Tibial nerve (tissue), 4 donors: ENCODE measurements at regions not wholly inside any gene's neighbourhood (a gene's known extent, or its start where the extent isn't known, plus 50 kb on each side); places are given as distances from the start of the nearest gene placed in this dataset.

Source experiments
- DNase-seq, 2 donors: peaks; one replicate each; pipeline ENCODE4 v3.0.0-alpha.2; 2019; ENCODE audit warnings: low spot score in 2 of 2
- H3K27ac ChIP-seq, 4 donors: fragments of 200-600 bp; sonication (generic) in 3 of 4; one replicate each; pipeline ENCODE4 v1.5.1; 2017 to 2019; ENCODE audit warnings: mild to moderate bottlenecking in 1 of 4
- H3K27me3 ChIP-seq, 2 donors: fragments of 200-600 bp; sonication (generic) in 1 of 2; one replicate each; pipeline versions ENCODE4 v1.5.1 to v1.6.0; 2017 to 2019
- H3K36me3 ChIP-seq, 3 donors: fragments of 200-600 bp; sonication (generic); one replicate each; pipeline ENCODE4 v1.5.1; 2018 to 2019
- H3K4me1 ChIP-seq, 4 donors: fragments of 200-600 bp; sonication (generic) in 3 of 4; one replicate each; pipeline ENCODE4 v1.5.1; 2017 to 2019
- H3K4me3 ChIP-seq, 4 donors: fragments of 200-600 bp; sonication (generic) in 3 of 4; one replicate each; pipeline ENCODE4 v1.5.1; 2017 to 2019; ENCODE audit warnings: mild to moderate bottlenecking in 1 of 4, moderate library complexity in 1 of 4
- H3K9me3 ChIP-seq, 4 donors: fragments of 200-600 bp; sonication (generic) in 3 of 4; one replicate each; pipeline ENCODE4 v1.5.1; 2017 to 2019
- CTCF ChIP-seq, 5 experiments: fragments of 200-600 bp in 3 of 5; fragments of 450-650 bp in 2 of 5; sonication (generic) in 3 of 5; IDR thresholded peaks; one replicate each; pipeline ENCODE4 v1.5.1; 2016 to 2019; ENCODE audit warnings: antibody characterized with exemption in 5 of 5, mild to moderate bottlenecking in 3 of 5, moderate library complexity in 2 of 5
- EP300 ChIP-seq, 2 donors: sonication (generic); formaldehyde crosslinking; IDR thresholded peaks; one replicate each; pipeline ENCODE4 v1.6.1; 2017; ENCODE audit warnings: antibody characterized with exemption in 2 of 2, mild to moderate bottlenecking in 1 of 2
- POLR2A ChIP-seq, 2 donors: fragments of 450-650 bp; IDR thresholded peaks; one replicate each; pipeline ENCODE4 v1.6.1; 2017; ENCODE audit warnings: antibody characterized with exemption in 2 of 2, mild to moderate bottlenecking in 2 of 2, moderate library complexity in 2 of 2
- WGBS, 2 donors: methylation state at CpG; one replicate each; pipeline ENCODE4 v1.1.5; 2018; 5-methylcytosine and 5-hydroxymethylcytosine counted together

GRCh38 chr2:163515836-163516235 is 220.0 kb downstream of the FIGN start:
- no peak for DNase-seq
- TF ChIP-seq EP300 (IDR thresholded peaks at IDR 0.05) (no peak), POLR2A (IDR thresholded peaks at IDR 0.05) (no peak), CTCF (IDR thresholded peaks at IDR 0.05) (no peak)

GRCh38 chr2:163505281-163505680 is 230.5 kb downstream of the FIGN start:
- no peak overlapping the region for H3K27ac ChIP-seq
- 26 to 27% methylated on average over 3 of the region's 3 CpGs for WGBS, 2 donors
- no peak for DNase-seq
- H3K9me3 ChIP-seq: peaks cover 0 to 12% (median 0%) of the 10 kb centered on the region in 4 donors
- H3K36me3 ChIP-seq: no peaks in the 10 kb centered on the region
- no peak overlapping the region for H3K4me3 ChIP-seq
- no peaks in the 10 kb centered on the region for H3K27me3 ChIP-seq
- TF ChIP-seq EP300 (IDR thresholded peaks at IDR 0.05) (no peak), CTCF (IDR thresholded peaks at IDR 0.05) (no peak), POLR2A (IDR thresholded peaks at IDR 0.05) (no peak)
- no peaks in the 10 kb centered on the region for H3K4me1 ChIP-seq

More at GRCh38 chr2:163515836-163516235, 220.0 kb downstream of the FIGN start:
- no peak overlapping the region for H3K4me3 ChIP-seq
- H3K27ac ChIP-seq: no peak overlapping the region
- H3K36me3 ChIP-seq: no peaks in the 10 kb centered on the region
- no peaks in the 10 kb centered on the region for H3K4me1 ChIP-seq
- no peaks in the 10 kb centered on the region for H3K27me3 ChIP-seq
- no peaks in the 10 kb centered on the region for H3K9me3 ChIP-seq

GRCh38 chr2:163493359-163494298 is 242.2 kb downstream of the FIGN start:
- TF ChIP-seq CTCF (IDR thresholded peaks at IDR 0.05) (no peak), POLR2A (IDR thresholded peaks at IDR 0.05) (no peak), EP300 (IDR thresholded peaks at IDR 0.05) (no peak)
- no peak overlapping the region for H3K27ac ChIP-seq
- 67% methylated on average over 13 of the region's 13 CpGs for WGBS, 2 donors
- no peaks in the 10 kb centered on the region for H3K36me3 ChIP-seq
- H3K27me3 ChIP-seq: no peaks in the 10 kb centered on the region
- H3K4me3 ChIP-seq: no peak overlapping the region
- no peaks in the 10 kb centered on the region for H3K4me1 ChIP-seq
- no peak for DNase-seq
- H3K9me3 ChIP-seq: peaks cover 0 to 16% (median 0%) of the 10 kb centered on the region in 4 donors

- H3K27ac ChIP-seq: no peak overlapping the region
- H3K27me3 ChIP-seq: no peaks in the 10 kb centered on the region
- no peak overlapping the region for H3K4me3 ChIP-seq
- 75 to 77% methylated on average over 2 of the region's 2 CpGs for WGBS, 2 donors
- no peaks in the 10 kb centered on the region for H3K9me3 ChIP-seq
- H3K4me1 ChIP-seq: no peaks in the 10 kb centered on the region
- TF ChIP-seq EP300 (IDR thresholded peaks at IDR 0.05) (no peak), CTCF (IDR thresholded peaks at IDR 0.05) (no peak), POLR2A (IDR thresholded peaks at IDR 0.05) (no peak)
- no peak for DNase-seq
- no peaks in the 10 kb centered on the region for H3K36me3 ChIP-seq
Observed at GRCh38 chr2:163491850-163492249, 244.0 kb downstream of the FIGN start.

- TF ChIP-seq CTCF (IDR thresholded peaks at IDR 0.05) (no peak), EP300 (IDR thresholded peaks at IDR 0.05) (no peak), POLR2A (IDR thresholded peaks at IDR 0.05) (no peak)
- no peak overlapping the region for H3K27ac ChIP-seq
Observed at GRCh38 chr2:163490281-163490680, 245.5 kb downstream of the FIGN start.

More at GRCh38 chr2:163490281-163490680, 245.5 kb downstream of the FIGN start:
- WGBS, 2 donors: 36 to 43% methylated on average over 3 of the region's 3 CpGs
- H3K4me3 ChIP-seq: no peak overlapping the region
- no peaks in the 10 kb centered on the region for H3K36me3 ChIP-seq
- no peaks in the 10 kb centered on the region for H3K4me1 ChIP-seq
- no peaks in the 10 kb centered on the region for H3K9me3 ChIP-seq
- DNase-seq: no peak
- H3K27me3 ChIP-seq: no peaks in the 10 kb centered on the region
